ENCODE measurements at regions not wholly inside any gene's neighbourhood (a gene's known extent, or its start where the extent isn't known, plus 50 kb on each side); places are given as distances from the start of the nearest gene placed in this dataset.

- Histone ChIP-seq H3K4me3 (ENCODE audit: low read depth, low read length, poor library complexity, severe bottlenecking) (no peak overlapping the region), H3K4me1 (ENCODE audit: insufficient read depth, low read length, severe bottlenecking) (no peaks in the 10 kb centered on the region), H3K27me3 (ENCODE audit: insufficient read depth, low read length) (no peaks in the 10 kb centered on the region), H3K4me2 (ENCODE audit: low read length) (no peak overlapping the region), H3K79me2 (ENCODE audit: insufficient read depth, low read length) (no peaks in the 10 kb centered on the region), H3K9ac (ENCODE audit: low read length) (no peak overlapping the region), H3K9me2 (ENCODE audit: low read depth, low read length) (no peaks in the 10 kb centered on the region), H4K20me1 (ENCODE audit: insufficient read depth, low read length) (no peaks in the 10 kb centered on the region), H3K36me3 (ENCODE audit: insufficient read depth, low read length) (no peaks in the 10 kb centered on the region), H2AFZ (ENCODE audit: low read length) (no peak overlapping the region), H3K9me3 (ENCODE audit: low read length) (no peaks in the 10 kb centered on the region), H3F3A (ENCODE audit: insufficient read depth, low read length) (no peaks in the 10 kb centered on the region), H3K27ac (ENCODE audit: low read depth, low read length, poor library complexity, severe bottlenecking) (no peak overlapping the region)
- TF ChIP-seq CTCF (IDR thresholded peaks at IDR 0.05; ENCODE audit: low read length): no peak
- no peak for TF ChIP-seq EZH2 (IDR thresholded peaks at IDR 0.05; ENCODE audit: borderline replicate concordance, low read length)
These were observed 272.6 kb upstream of the DSEL start for GRCh38 chr18:67789165-67789545.

DNA sequence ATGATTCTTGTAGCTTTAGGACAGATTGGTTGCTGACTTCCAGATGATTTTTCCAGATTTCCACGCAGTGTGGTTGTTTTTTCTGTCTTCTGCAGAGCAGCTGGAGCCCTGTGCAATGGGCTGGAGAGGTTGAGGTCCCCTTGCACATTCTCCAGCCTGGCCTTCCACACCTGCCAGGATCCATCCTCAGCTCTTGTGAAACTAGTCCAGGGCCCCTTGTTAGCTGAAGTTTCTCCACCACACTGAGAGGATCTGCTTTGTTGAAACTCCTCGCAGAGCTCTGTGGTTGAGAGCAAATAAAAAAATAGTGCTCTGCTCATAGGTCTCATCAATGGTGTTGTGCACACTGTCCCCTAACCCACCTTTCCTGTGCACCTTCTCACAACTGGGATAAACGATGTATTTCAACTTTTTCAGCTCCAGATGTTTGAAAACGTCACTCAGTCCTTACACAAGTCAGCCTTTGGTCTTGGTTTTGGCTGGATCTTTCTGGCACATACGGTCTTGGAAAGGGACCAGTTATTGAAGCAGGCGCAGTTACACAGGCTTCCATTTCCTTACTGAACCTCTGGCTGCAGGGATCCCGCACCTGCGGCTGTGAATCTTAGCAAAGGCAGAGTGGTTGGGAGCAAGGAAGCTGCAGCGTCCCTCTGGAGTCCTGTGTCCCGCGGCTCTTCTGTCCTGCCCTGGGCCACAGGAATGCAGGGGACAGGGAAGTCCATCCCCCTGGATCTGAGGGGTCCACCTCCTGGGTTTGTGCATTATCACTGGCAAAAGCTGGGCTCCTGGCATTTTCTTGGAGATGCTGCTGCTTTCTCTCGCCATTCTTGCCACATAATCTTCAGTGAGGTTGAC, 272.0 kb upstream of the DSEL start:
- no peaks in the 10 kb centered on the region for H4K20me1 ChIP-seq (ENCODE audit: insufficient read depth, low read length)
- no peak overlapping the region for H3K4me3 ChIP-seq (ENCODE audit: low read depth, low read length, poor library complexity, severe bottlenecking)
- no peaks in the 10 kb centered on the region for H3F3A ChIP-seq (ENCODE audit: insufficient read depth, low read length)
- no peak overlapping the region for H3K9ac ChIP-seq (ENCODE audit: low read length)
- H3K36me3 ChIP-seq (ENCODE audit: insufficient read depth, low read length): no peaks in the 10 kb centered on the region
- no peak overlapping the region for H3K4me2 ChIP-seq (ENCODE audit: low read length)
- H3K27me3 ChIP-seq (ENCODE audit: insufficient read depth, low read length): no peaks in the 10 kb centered on the region
- no peak overlapping the region for H2AFZ ChIP-seq (ENCODE audit: low read length)
- no peaks in the 10 kb centered on the region for H3K9me3 ChIP-seq (ENCODE audit: low read length)
- TF ChIP-seq CTCF (IDR thresholded peaks at IDR 0.05; ENCODE audit: low read length) (no peak), EZH2 (IDR thresholded peaks at IDR 0.05; ENCODE audit: borderline replicate concordance, low read length) (no peak)
- no peaks in the 10 kb centered on the region for H3K79me2 ChIP-seq (ENCODE audit: insufficient read depth, low read length)
- H3K9me2 ChIP-seq (ENCODE audit: low read depth, low read length): no peaks in the 10 kb centered on the region
- H3K27ac ChIP-seq (ENCODE audit: low read depth, low read length, poor library complexity, severe bottlenecking): no peak overlapping the region
- H3K4me1 ChIP-seq (ENCODE audit: insufficient read depth, low read length, severe bottlenecking): no peaks in the 10 kb centered on the region

- Histone ChIP-seq H4K20me1 (ENCODE audit: insufficient read depth, low read length) (no peaks in the 10 kb centered on the region), H3K4me3 (ENCODE audit: low read depth, low read length, poor library complexity, severe bottlenecking) (no peak overlapping the region), H3K79me2 (ENCODE audit: insufficient read depth, low read length) (no peaks in the 10 kb centered on the region), H3K4me2 (ENCODE audit: low read length) (no peak overlapping the region), H3K27me3 (ENCODE audit: insufficient read depth, low read length) (no peaks in the 10 kb centered on the region), H2AFZ (ENCODE audit: low read length) (no peak overlapping the region), H3K9ac (ENCODE audit: low read length) (no peak overlapping the region), H3K9me3 (ENCODE audit: low read length) (no peaks in the 10 kb centered on the region), H3F3A (ENCODE audit: insufficient read depth, low read length) (no peaks in the 10 kb centered on the region), H3K4me1 (ENCODE audit: insufficient read depth, low read length, severe bottlenecking) (no peaks in the 10 kb centered on the region), H3K27ac (ENCODE audit: low read depth, low read length, poor library complexity, severe bottlenecking) (no peak overlapping the region), H3K36me3 (ENCODE audit: insufficient read depth, low read length) (no peaks in the 10 kb centered on the region), H3K9me2 (ENCODE audit: low read depth, low read length) (no peaks in the 10 kb centered on the region)
- TF ChIP-seq EZH2 (IDR thresholded peaks at IDR 0.05; ENCODE audit: borderline replicate concordance, low read length) (no peak), CTCF (IDR thresholded peaks at IDR 0.05; ENCODE audit: low read length) (no peak)
These were observed 266.9 kb upstream of the DSEL start for GRCh38 chr18:67783196-67783946.

Measured in OCI-LY1 (cell line).